Right hindlimb (tissue), 1 donor: ENCODE measurements at regions not wholly inside any gene's neighbourhood (a gene's known extent, or its start where the extent isn't known, plus 50 kb on each side); places are given as distances from the start of the nearest gene placed in this dataset.

Experiments used
- DNase-seq: peaks from one replicate; pipeline ENCODE4 v3.0.0-alpha.2; 2018

- no peak for DNase-seq
Observed at GRCh38 chr17:34874478-34874877, 86.8 kb downstream of the CCT6B start.

- DNase-seq, result no peak
Observed at GRCh38 chr17:34872640-34873039, 88.6 kb downstream of the CCT6B start.

GRCh38 chr17:34869641-34870040 lies 91.6 kb downstream of the CCT6B start:
- no peak for DNase-seq

GRCh38 chr17:34865716-34866115 lies 95.5 kb downstream of the CCT6B start:
- DNase-seq, result no peak

GRCh38 chr17:34862384-34862783 lies 98.9 kb downstream of the CCT6B start:
- DNase-seq, result no peak

GRCh38 chr17:34861864-34862263 lies 99.4 kb downstream of the CCT6B start:
- DNase-seq, result no peak

- no peak for DNase-seq
Observed at GRCh38 chr17:34859652-34860051, 101.6 kb downstream of the CCT6B start.

- DNase-seq, result no peak
Observed at GRCh38 chr17:34858591-34859565, 102.4 kb downstream of the CCT6B start.

GRCh38 chr17:34853924-34854323 lies 107.3 kb downstream of the CCT6B start:
- DNase-seq, result no peak

GRCh38 chr17:34852614-34853013 lies 108.6 kb downstream of the CCT6B start:
- no peak for DNase-seq

- DNase-seq, result no peak
Observed at GRCh38 chr17:34851961-34852540, 109.2 kb downstream of the CCT6B start.

GRCh38 chr17:34850964-34851363 lies 110.3 kb downstream of the CCT6B start:
- DNase-seq, result no peak

- DNase-seq, result no peak
Observed at GRCh38 chr17:34850023-34850422, 111.2 kb downstream of the CCT6B start.

GRCh38 chr17:34847938-34848337 lies 113.3 kb downstream of the CCT6B start:
- no peak for DNase-seq

GRCh38 chr17:34845296-34845695 lies 116.0 kb downstream of the CCT6B start:
- DNase-seq, result no peak

- no peak for DNase-seq
Observed at GRCh38 chr17:34843682-34844081, 117.6 kb downstream of the CCT6B start.

- DNase-seq, result no peak
Observed at GRCh38 chr17:34842235-34842634, 119.0 kb downstream of the CCT6B start.

- DNase-seq, result no peak
Observed at GRCh38 chr17:34841467-34841866, 119.8 kb downstream of the CCT6B start.

- DNase-seq, result no peak
Observed at GRCh38 chr17:34840750-34841149, 120.5 kb downstream of the CCT6B start.

GRCh38 chr17:34837876-34838478 lies 123.3 kb downstream of the CCT6B start:
- DNase-seq, result no peak

- no peak for DNase-seq
Observed at GRCh38 chr17:34832376-34832775, 128.9 kb downstream of the CCT6B start.

- DNase-seq, result no peak
Observed at GRCh38 chr17:34827008-34827407, 134.3 kb downstream of the CCT6B start.

- DNase-seq, result no peak
Observed at GRCh38 chr17:34826332-34826731, 134.9 kb downstream of the CCT6B start.

GRCh38 chr17:34825884-34826283 lies 135.4 kb downstream of the CCT6B start:
- DNase-seq, result no peak
